Jurkat, Clone E6-1 (cell line): ENCODE measurements at regions not wholly inside any gene's neighbourhood (a gene's known extent, or its start where the extent isn't known, plus 50 kb on each side); places are given as distances from the start of the nearest gene placed in this dataset.
"Not testable (repeated sequence)": the region's sequence is repeated elsewhere in the genome, so short reads cannot be mapped to it uniquely, and the experiment has no call there.

ENCODE experiments used
- DNase-seq: peaks from one replicate; pipeline ENCODE4 v3.0.0-alpha.2; 2011; ENCODE audit warnings: low read depth, low spot score
- H3K4me3 ChIP-seq: 2 replicates; pipeline ENCODE4 v1.5.1; 2011; ENCODE audit warnings: mild to moderate bottlenecking, low read length, control low read depth, moderate library complexity

- no peak for DNase-seq
- no peak overlapping the region for H3K4me3 ChIP-seq
These were observed 135.7 kb upstream of the NLRP1 start for GRCh38 chr17:5719976-5720375.

GRCh38 chr17:5730373-5730772, 146.1 kb upstream of the NLRP1 start:
- H3K4me3 ChIP-seq, result no peak overlapping the region
- no peak for DNase-seq

- no peak overlapping the region for H3K4me3 ChIP-seq
- DNase-seq, result no peak
These were observed 156.6 kb upstream of the NLRP1 start for GRCh38 chr17:5740937-5741336.

GRCh38 chr17:5741810-5742209, 157.5 kb upstream of the NLRP1 start:
- H3K4me3 ChIP-seq, result no peak overlapping the region
- DNase-seq, result no peak

- no peak for DNase-seq
- H3K4me3 ChIP-seq, result no peak overlapping the region
These were observed 161.0 kb upstream of the NLRP1 start for GRCh38 chr17:5745111-5745813.

GRCh38 chr17:5747276-5747675, 163.0 kb upstream of the NLRP1 start:
- no peak for DNase-seq
- no peak overlapping the region for H3K4me3 ChIP-seq

GRCh38 chr17:5747964-5748363, 163.7 kb upstream of the NLRP1 start:
- no peak for DNase-seq
- no peak overlapping the region for H3K4me3 ChIP-seq

GRCh38 chr17:5753421-5753820, 169.1 kb upstream of the NLRP1 start:
- H3K4me3 ChIP-seq, result no peak overlapping the region
- no peak for DNase-seq

GRCh38 chr17:5757314-5757907, 173.1 kb upstream of the NLRP1 start:
- no peak for DNase-seq

GRCh38 chr17:5758651-5759050, 174.3 kb upstream of the NLRP1 start:
- DNase-seq, result peak; percentile 83
- no peak overlapping the region for H3K4me3 ChIP-seq

More at GRCh38 chr17:5757314-5757907, 173.1 kb upstream of the NLRP1 start:
- no peak overlapping the region for H3K4me3 ChIP-seq

- peak; percentile 45 for DNase-seq
- H3K4me3 ChIP-seq, result no peak overlapping the region
These were observed 175.2 kb upstream of the NLRP1 start for GRCh38 chr17:5759501-5759925.

GRCh38 chr17:5762191-5762590, 177.9 kb upstream of the NLRP1 start:
- DNase-seq, result no peak

GRCh38 chr17:5763595-5764306, 179.4 kb upstream of the NLRP1 start:
- no peak overlapping the region for H3K4me3 ChIP-seq
- no peak for DNase-seq

More at GRCh38 chr17:5762191-5762590, 177.9 kb upstream of the NLRP1 start:
- no peak overlapping the region for H3K4me3 ChIP-seq

GRCh38 chr17:5769593-5770354, 185.5 kb upstream of the NLRP1 start:
- no peak for DNase-seq
- no peak overlapping the region for H3K4me3 ChIP-seq

- no peak for DNase-seq
- H3K4me3 ChIP-seq, result no peak overlapping the region
These were observed 186.3 kb upstream of the NLRP1 start for GRCh38 chr17:5770441-5771270.

- DNase-seq, H3K4me3 ChIP-seq: not testable (repeated sequence)
These were observed 186.9 kb upstream of the NLRP1 start for GRCh38 chr17:5771271-5771577.

GRCh38 chr17:5772017-5772416, 187.7 kb upstream of the NLRP1 start:
- H3K4me3 ChIP-seq, DNase-seq: not testable (repeated sequence)

GRCh38 chr17:5772720-5773119, 188.4 kb upstream of the NLRP1 start:
- DNase-seq, result no peak
- no peak overlapping the region for H3K4me3 ChIP-seq

- DNase-seq, result no peak
- no peak overlapping the region for H3K4me3 ChIP-seq
These were observed 189.6 kb upstream of the NLRP1 start for GRCh38 chr17:5773816-5774360.
